Fibroblast of upper back skin (primary cell): ENCODE measurements at regions not wholly inside any gene's neighbourhood (a gene's known extent, or its start where the extent isn't known, plus 50 kb on each side); places are given as distances from the start of the nearest gene placed in this dataset.
A peak's percentile ranks its signal among the peaks of the same experiment; 100 is the strongest.
"Not testable (repeated sequence)": the region's sequence is repeated elsewhere in the genome, so short reads cannot be mapped to it uniquely, and the experiment has no call there.

Experiments used
- DNase-seq: peaks from one replicate; pipeline ENCODE4 v3.0.0-alpha.2; 2013

DNA sequence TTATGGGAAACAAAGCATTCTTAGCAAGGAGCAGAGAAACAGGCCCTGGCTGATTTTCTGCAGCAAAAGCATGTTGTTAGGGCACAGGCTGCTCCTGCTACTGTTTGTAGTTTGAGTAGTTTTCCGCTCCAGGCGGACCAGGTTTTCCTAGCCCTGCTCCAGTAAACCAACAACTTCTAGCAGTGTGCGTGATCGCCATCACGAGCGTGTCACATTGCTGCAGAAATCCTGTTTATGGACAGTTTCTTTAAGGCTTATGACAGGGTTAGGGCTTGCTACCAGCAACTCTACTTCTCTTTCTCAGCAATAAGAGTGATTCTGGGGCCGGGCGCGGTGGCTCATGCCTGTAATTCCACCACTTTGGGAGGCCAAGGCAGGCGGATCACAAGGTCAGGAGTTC lies 803.9 kb upstream of the CDH10 start:
- DNase-seq, result no peak

DNA sequence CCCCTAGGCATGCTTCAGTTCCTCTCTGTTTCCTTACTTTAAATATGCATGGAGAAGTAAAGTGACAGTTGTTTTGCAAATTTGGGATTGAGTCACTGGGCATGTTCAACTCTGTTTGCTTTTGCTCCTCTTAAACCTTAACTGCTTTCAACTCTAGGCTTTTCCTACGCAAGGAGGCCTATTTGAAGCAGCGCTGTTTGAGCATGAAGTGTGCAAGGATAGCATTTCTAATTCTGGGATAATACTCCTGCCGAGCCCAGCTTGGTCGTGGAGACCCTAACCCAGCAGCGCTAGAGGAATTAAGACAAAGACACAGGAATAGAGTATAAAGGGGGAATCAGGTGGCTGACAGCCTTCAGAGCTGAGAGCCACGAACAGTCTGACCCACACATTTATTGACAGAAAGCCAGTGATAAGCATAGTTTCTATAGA lies 803.4 kb upstream of the CDH10 start:
- no peak for DNase-seq

DNA sequence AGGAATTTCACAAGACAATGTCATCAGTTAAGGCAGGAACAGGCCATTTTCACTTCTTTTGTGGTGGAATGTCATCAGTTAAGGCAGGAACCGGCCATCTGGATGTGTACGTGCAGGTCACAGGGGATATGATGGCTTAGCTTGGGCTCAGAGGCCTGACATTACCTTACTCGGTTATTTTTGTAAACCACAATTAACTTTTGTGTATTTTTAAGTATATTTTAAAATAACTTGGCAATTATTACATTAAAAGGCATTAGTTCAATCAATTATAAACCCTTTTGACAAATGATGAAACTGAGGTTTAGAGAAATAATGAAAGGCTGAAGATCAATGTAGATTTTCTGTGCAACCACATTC lies 801.3 kb upstream of the CDH10 start:
- DNase-seq, result not testable (repeated sequence)

DNA sequence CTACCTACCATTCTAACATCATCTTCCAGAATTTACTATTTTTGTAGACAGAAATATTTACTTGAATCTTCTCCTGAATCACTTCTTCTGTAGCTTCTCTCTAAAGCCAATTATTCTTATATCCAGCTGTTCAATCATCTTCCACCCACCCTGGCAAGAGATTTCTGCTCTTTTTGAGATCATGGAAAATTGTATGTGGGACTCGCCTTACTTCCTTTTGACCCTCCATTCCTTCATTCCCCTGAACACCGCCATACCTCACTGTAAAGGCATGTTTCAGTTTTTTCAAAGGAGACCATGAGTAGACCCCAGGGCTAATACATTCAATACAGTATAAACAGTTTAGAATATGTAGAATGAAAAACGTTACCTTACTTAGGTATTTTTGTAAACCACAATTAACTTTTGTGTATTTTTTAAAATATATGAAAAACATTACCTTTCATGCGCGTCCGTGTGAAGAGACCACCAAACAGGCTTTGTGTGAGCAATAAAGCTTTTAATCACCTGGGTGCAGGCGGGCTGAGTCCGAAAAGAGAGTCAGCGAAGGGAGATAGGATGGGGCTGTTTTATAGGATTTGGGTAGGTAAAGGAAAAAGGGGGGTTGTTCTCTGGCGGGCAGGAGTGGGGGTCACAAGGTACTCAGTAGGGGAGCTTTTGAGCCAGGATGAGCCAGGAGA lies 800.7 kb upstream of the CDH10 start:
- not testable (repeated sequence) for DNase-seq

DNA sequence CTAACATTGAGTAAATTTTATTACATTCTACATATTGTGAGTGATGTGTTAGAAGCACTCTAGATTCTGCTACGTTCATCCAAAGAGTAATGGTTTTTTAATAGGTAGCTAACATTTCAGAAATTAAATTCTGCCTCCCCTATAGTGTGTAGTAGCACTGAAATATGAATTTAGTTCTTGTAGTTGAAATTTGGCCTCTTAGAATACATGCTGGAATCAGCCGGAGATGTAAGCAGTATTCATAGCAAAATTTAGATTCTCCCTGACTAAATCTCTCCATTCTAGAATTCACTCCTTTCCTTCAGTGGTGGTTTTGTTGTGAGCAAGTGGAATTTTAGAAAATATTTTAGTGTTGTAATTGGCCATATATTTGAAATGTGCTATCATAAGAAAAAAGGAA lies 799.9 kb upstream of the CDH10 start:
- no peak for DNase-seq

DNA sequence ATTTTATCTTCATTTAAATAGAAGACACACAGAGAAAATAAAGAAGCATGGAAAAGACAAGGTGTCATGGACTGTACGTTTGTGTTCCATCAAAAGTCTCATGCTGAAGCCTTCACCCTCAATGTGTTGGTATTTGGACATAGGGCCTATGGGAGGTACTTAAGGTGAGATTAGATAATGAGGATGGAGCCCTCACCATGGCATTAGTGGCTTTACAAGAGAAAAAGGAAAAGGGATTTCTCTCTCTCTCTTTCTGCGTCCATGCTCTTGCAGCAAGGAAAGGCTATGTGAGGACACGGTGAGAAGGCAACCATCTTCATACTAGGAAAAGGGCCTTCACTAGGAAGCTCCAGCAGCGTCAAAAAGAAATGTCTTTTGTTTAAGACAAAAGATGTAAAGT lies 797.0 kb upstream of the CDH10 start:
- no peak for DNase-seq

DNA sequence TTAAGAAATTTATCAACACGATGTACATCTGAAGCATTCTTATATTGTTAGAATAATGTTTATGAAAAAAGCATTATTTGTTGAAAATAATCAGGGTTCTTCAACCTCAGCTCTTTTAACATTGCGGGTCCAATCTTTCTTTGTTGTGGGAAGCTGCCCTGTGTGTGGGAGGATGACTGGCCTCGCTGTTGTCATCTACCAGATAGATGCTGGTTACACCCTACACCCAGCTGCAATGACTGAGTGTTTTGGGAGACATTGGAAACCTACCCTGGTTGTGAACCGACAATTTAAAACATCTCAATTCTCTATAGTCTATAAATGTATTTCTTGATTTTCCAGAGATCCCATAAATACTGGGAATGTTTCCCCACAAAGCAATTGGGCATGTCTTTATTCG lies 794.2 kb upstream of the CDH10 start:
- no peak for DNase-seq

DNA sequence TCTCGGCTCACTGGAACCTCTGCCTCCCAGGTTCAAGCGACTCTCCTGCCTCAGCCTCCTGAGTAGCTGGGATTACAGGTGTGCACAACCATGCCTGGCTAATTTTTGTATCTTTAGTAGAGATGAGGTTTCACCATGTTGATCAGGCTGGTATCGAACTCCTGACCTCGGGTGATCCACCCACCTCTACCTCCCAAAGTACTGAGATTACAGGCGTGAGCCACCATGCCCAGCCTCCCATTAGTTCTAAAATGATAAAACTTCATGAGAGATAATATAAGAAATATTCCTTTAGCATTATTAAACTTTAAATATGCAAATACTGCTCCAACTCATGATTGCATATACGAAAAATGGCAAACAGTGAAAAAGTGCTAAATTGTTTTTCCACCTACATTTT lies 793.6 kb upstream of the CDH10 start:
- not testable (repeated sequence) for DNase-seq

DNA sequence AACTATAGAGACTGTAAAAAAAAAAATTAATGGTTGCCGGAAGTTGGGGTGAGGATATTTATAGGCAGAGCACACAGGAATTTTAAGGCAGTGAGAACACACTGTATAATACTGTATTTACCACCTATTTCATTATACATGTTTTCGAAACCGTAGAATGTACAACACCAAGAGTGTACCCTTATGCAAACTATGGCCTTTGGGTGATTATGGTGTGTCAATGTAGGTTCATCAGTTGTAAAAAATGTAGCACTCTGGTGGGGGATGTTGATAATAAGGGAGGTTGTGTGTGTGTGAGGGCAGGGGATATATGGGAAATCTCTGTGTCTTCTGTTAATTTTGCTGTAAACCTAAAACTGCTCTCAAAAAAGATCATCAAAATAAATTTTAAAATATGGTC lies 791.7 kb upstream of the CDH10 start:
- no peak for DNase-seq

DNA sequence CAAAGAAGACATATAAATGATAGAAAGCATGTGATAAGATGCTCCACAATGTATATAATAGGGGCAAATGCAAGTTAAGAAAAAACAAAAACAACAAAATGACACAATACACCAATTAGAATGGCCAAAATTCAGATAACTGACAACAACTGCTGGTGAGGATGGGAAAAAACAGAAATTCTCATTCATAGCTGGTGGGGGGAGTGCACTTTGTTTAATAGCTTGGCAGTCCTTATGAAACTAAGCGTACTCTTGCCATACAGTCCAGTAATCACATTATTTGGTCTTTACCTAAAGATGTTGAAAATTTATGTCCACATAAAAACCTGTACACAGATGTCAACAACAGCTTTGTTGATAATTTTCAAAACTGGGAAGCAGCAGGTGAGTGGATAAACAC lies 791.1 kb upstream of the CDH10 start:
- DNase-seq, result no peak

DNA sequence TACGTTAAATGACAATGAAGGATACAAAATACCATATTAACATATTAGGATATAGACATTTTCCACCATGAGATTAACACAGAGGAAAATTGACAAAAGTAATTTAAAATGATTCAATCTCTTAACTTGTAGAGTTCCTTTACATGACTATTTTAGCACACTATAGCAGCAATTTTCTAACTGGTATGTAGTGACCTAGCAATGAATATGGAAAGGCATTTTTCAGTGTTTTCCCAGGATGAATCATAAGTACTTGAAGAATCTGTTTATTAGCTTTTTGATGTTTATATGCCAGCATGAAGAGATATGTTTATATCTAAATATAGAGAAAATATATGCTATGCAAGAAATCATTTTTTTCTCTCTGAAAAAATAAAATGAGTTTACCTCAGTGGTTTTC lies 782.5 kb upstream of the CDH10 start:
- no peak for DNase-seq

DNA sequence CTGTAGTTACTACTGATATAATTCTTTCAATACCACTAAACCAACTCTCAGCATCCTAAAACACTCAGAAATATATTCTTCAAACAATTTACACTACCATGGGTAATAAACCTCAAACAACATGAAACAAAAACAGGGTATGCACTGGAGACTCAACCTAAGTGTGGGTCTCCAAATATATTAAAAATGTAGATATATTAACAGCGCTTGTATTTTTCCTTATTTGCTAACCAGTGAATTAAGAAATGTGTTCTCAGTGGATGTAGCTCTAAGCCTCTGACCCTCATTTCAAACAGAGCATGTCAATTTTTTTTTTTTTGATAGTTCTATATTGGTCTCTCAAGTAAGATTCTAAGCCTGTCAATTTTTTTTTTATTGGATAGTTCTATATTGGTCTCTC lies 778.5 kb upstream of the CDH10 start:
- no peak for DNase-seq

DNA sequence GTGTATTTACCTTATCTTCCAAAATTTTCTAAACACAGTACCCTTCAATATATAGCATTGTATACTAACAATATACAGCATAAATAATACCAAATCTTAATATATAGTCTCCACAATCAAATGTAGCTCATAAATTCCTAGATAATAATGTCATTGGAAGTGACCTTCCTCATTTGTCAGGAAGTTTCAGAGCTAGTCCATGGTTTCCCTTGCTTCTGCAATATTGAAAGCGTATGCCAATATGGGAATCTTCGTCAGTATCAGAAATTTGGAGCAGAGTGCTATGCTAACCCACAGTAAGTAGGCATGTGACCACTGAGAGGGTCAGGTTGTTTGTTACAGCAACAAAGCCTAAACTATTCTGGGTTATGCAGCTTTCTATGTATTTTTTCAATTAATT lies 774.9 kb upstream of the CDH10 start:
- DNase-seq, result no peak

DNA sequence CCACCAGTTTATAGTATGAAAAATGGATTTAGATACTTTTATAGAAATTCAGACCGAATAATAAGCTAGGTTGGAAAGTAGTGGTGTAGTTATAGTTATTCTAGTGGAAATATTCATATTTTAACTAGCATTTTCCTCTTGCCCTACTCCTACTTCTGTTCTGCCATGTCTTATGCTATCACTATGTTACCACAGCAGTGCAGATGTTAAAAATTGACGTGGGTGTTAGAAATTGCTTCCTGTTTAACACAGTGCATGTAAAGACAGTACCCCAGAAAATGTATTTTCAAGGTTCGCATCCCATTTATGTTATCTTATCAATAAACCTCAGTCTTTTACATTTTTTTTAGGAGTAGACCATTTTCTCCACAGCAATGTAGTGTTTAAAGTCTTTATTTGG lies 774.2 kb upstream of the CDH10 start:
- no peak for DNase-seq

DNA sequence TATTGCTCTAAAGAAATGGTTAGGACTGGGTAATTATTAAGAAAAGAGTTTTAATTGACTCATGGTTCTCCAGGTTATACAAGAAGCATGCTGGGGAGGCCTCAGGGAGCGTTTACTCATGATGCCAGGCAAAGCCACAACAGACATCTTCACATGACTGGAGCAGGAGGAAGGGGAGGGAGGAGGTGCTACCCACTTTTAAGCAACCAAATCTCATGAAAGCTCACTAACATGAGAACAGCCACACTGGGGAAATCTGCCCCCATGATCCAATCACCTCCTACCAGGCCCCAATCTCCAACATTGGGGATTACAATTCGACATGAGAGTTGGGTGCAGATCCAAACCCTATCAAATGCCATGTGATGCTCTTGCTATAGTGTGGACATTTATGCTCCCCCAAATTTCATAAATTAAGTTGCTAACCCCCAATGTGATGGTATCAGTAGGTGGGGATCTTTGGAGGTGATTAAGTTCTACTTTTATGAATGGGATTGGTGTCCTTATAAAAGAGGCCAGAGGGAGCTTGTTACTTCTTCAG lies 773.6 kb upstream of the CDH10 start:
- DNase-seq, result no peak

DNA sequence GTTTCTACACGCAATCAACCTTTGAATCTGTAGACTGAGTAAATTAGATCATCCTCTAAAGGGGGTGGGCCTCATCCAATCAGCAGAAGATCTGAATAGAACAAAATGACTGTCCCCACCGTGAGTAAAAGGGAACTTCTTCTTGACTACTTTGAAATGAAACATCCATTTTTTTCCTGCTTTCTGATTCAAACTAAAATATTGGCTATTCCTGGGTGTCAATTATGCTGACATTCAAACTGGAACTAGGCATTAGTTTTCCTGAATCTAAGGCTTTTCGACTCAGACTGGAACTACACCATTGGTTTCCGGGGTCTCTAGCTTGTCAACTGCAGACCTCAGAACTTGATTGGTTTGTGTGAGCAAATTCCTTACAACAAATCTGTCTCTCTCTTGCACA lies 772.2 kb upstream of the CDH10 start:
- no peak for DNase-seq

DNA sequence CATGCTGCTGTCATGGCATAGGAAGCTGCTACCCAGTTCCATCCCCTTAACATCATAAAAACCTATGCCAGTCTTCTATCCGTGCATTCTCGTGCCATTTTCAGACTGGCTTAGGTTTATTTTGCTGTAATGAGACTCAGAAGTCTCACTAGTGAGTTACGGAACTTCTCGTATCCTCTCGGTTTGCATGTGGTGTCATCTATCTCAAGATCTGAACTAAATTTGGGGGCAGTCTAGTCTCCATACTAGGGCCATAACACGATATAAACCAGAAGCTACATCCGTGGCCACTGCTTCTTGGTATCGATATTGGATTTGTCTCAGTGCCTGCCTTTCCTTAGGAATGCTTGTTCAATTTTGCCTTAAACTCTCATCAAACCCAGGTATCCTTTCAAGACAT lies 771.2 kb upstream of the CDH10 start:
- no peak for DNase-seq

DNA sequence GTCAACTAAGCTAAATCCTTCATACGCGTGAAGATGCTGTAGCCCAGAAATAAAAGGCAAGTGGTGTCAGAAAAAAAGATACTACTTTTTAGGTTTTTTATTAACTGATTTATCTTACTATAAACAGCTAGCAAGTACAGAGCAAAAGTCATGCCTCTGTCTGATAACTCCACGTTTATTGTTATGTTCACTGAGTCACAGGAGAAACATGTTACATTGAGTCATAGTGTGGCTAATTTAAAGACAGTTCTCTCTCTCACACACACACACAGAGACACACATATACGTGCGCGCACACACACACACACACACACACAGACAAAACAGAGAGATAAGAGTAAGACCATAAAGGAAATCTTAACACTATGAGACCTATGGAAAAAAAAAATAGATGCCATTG lies 770.0 kb upstream of the CDH10 start:
- DNase-seq, result peak; percentile 3

DNA sequence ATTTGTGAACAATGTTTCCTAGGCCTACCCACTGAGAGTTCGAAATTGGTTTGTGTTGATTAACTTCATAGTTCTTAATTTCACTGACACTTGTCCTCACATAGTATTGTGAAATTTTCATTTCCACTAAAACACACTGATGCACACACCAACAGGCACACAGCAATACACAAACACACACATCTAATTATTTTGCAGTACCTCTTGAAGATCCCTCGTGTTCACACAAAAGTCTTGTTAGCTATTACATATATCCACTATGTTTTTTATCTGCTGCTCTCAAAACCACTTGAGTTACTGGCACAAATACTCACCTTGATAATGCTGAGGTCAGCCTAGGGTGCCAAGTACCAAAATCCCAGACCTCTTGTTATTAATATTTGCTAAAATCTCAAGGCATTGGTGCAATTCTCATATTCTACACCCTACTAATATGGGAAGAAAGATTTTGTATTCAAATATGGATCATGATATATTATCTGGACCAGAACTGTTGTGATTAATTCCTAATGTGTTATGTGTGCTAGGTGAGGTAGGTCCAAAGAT lies 767.4 kb upstream of the CDH10 start:
- no peak for DNase-seq

DNA sequence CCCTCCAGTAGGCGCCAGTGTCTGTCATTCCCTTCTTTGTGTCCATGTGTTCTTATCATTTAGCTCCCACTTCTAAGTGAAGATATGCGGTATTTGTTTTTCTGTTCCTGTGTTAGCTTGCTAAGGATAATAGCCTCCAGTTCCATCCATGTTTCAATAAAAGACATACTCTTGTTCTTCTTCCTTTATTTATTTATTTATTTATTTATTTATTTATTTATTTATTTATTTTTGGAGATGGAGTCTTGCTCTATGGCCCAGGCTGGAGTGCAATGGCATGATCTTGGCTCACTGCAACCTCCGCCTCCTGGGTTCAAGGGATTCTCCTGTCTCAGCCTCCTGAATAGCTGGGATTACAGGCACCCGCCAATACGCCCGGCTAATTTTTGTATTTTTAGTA lies 762.6 kb upstream of the CDH10 start:
- not testable (repeated sequence) for DNase-seq

DNA sequence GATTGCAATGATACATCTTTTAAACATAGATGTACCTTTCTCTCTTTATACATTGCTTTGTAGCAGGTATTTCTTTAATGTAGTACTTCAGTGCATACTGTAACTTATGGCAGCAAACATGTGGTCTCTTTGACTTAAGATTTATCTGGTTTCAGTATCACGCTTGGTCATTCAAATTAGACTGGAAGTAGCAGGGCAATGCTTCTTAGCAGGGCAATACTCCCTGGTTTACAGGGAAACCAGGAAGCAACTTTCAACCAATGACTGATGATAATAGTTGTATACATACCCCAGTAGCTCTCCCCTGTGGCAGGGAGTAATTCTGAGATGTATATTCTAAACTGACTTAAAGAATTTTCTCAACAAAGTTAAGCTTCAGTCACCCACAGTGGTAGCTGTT lies 761.1 kb upstream of the CDH10 start:
- no peak for DNase-seq

DNA sequence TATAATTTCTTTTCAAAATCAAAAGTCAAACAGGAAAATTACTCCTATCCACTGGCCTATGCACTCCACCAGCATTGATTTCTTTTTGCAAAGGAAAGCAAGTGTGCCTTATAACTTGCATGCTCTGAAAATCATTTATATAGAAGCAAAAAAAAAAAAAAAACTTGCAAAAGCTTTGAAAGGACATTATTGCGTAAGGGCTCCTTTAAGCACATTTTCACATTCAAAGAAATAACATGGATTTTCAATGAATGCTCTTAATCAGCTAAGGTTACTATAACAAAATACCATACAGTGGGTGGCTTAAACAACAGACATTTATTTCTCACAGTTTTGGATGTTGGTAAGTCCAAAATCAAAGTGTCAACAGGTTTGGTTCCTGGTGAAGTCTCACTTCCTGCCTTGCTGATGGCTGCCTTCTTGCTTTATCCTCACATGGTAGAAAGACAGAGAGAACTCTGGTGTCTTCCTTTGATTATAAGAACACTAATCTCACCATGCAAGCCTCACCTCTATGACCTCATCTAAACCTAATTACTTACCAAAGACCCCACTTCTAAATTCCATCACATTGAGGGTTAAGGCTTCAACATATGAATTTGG lies 755.2 kb upstream of the CDH10 start:
- DNase-seq, result no peak

DNA sequence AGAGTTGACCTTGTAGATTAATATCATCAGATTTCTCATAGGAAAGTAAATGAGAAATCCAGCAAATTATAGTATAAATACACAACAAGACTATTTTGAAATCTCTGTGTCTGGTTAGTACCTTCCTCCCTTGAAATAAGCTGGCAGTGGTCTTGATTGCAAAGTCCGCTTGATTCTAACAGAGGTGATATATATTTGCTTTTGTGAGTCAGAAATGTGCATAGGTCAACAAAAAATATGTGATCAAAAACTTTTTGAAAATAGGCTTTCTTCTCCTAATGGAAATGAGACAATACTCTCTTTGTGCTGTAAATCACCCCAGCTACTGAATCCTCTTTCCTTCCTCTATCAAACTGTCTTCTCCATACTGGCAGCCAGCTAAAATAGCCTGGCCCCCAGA lies 749.2 kb upstream of the CDH10 start:
- no peak for DNase-seq

DNA sequence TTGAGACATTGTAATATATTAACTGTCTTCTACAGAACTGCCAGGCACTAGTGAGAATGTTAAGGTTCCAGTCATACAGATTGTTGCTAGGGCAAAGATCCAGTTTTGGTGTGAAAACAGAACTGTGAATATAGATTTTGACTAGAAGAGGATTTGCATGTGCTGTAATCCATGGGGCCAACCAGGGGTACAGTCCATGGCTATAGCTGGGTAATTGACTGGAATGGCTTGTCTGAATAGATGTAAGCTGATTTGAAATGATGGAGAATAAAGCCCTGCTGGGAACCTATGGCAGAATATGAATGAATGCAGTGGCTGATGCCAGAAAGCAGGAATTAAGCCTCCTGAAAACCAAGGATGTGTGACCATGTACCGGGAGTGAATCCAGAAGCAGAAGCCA lies 748.5 kb upstream of the CDH10 start:
- no peak for DNase-seq

DNA sequence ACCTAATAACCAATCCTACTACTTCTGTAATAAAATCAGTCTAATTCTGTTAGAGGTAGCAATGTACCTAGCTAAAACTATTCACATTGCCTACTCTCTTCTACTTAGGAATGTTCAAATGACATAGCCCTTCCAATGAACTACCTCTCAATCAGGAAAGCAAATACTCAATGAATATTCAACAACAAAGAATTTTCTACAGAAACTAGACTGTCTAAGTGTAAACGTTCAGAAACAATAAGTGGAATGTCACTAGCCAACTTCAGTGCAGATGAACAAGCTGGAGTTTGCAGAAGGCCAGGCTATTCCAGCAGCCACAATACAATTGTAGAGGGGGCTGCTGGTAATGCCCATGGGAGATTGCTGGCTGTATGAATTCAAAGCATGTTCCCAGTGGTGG lies 743.2 kb upstream of the CDH10 start:
- DNase-seq, result no peak
